Skin of body (tissue), 1 donor: ENCODE measurements at regions not wholly inside any gene's neighbourhood (a gene's known extent, or its start where the extent isn't known, plus 50 kb on each side); places are given as distances from the start of the nearest gene placed in this dataset.
"Not testable (repeated sequence)": the region's sequence is repeated elsewhere in the genome, so short reads cannot be mapped to it uniquely, and the experiment has no call there.

Source experiments
- DNase-seq: peaks from one replicate; lab custom pipeline; 2025; lab: John Stamatoyannopoulos, UW

GRCh38 chr7:94104301-94104700, 100.1 kb upstream of the BET1 start:
- DNase-seq: no peak

- DNase-seq: no peak
These were observed 105.4 kb upstream of the BET1 start for GRCh38 chr7:94109556-94109955.

- DNase-seq: no peak
These were observed 106.9 kb upstream of the BET1 start for GRCh38 chr7:94111009-94111408.

- DNase-seq: no peak
These were observed 111.2 kb upstream of the BET1 start for GRCh38 chr7:94115316-94115715.

- no peak for DNase-seq
These were observed 119.0 kb upstream of the BET1 start for GRCh38 chr7:94123136-94123535.

GRCh38 chr7:94127026-94127425, 122.9 kb upstream of the BET1 start:
- DNase-seq: no peak

GRCh38 chr7:94128072-94128471, 123.9 kb upstream of the BET1 start:
- DNase-seq: no peak

- DNase-seq: peak; percentile 8
These were observed 125.4 kb upstream of the BET1 start for GRCh38 chr7:94129443-94130140.

GRCh38 chr7:94130716-94131115, 126.6 kb upstream of the BET1 start:
- no peak for DNase-seq

GRCh38 chr7:94133460-94133859, 129.3 kb upstream of the BET1 start:
- no peak for DNase-seq

GRCh38 chr7:94135180-94135579, 131.0 kb upstream of the BET1 start:
- DNase-seq: no peak

GRCh38 chr7:94142281-94142680, 138.1 kb upstream of the BET1 start:
- no peak for DNase-seq

GRCh38 chr7:94145602-94146001, 141.4 kb upstream of the BET1 start:
- no peak for DNase-seq

- DNase-seq: no peak
These were observed 142.3 kb upstream of the BET1 start for GRCh38 chr7:94146408-94146807.

- DNase-seq: no peak
These were observed 145.8 kb upstream of the BET1 start for GRCh38 chr7:94149789-94150545.

GRCh38 chr7:94154182-94154581, 150.0 kb upstream of the BET1 start:
- DNase-seq: no peak

GRCh38 chr7:94154858-94155257, 150.7 kb upstream of the BET1 start:
- DNase-seq: no peak

GRCh38 chr7:94157659-94158306, 153.6 kb upstream of the BET1 start:
- DNase-seq: not testable (repeated sequence)

- DNase-seq: no peak
These were observed 156.7 kb upstream of the BET1 start for GRCh38 chr7:94160719-94161435.

GRCh38 chr7:94161476-94161875, 157.3 kb upstream of the BET1 start:
- no peak for DNase-seq

GRCh38 chr7:94169682-94170081, 165.5 kb upstream of the BET1 start:
- DNase-seq: no peak

- no peak for DNase-seq
These were observed 166.7 kb upstream of the BET1 start for GRCh38 chr7:94170836-94171235.
